ENCODE measurements at regions not wholly inside any gene's neighbourhood (a gene's known extent, or its start where the extent isn't known, plus 50 kb on each side); places are given as distances from the start of the nearest gene placed in this dataset.

GRCh38 chr4:31052519-31052918 is 332.4 kb downstream of the PCDH7 start:
- no peak for DNase-seq

DNA sequence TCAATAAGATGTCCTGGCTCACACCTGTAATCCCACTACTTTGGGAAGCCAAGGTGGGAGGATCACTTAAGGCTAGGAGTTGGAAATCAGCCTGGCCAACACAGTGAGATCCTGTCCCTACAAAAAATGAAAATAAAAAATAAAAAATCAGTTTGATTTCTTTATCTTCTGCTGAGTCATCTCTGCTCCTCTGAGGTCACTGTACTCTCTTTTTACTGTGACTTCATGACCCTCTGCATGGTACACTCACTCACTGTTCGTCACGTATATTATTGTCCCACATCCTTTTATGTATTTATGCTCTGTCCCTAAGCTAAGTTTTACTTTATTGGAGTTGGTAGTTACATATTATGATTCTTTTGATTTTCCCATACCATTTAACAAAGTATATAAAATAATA is 333.3 kb downstream of the PCDH7 start:
- no peak for DNase-seq

DNA sequence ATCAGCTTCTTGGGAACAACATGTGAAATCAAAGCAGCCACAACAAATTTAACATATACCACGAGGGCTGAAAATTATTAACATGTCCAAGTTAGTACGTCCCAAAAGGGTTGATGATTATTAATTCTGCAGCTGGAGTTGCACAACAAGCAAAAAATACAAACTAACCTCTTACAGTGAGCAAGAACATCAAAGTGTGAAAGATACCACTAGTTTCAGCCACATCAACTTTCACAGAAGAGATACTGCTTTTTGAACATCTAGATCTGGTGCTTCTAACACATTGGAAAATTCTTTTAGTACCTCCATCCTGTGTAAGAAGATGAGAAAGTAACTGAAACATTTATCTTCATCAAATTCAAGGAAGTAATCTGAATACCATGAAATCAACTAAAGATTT is 334.1 kb downstream of the PCDH7 start:
- no peak for DNase-seq

GRCh38 chr4:31058656-31059055 is 338.5 kb downstream of the PCDH7 start:
- peak in 1 of 58 donors; percentile 6 for DNase-seq

DNA sequence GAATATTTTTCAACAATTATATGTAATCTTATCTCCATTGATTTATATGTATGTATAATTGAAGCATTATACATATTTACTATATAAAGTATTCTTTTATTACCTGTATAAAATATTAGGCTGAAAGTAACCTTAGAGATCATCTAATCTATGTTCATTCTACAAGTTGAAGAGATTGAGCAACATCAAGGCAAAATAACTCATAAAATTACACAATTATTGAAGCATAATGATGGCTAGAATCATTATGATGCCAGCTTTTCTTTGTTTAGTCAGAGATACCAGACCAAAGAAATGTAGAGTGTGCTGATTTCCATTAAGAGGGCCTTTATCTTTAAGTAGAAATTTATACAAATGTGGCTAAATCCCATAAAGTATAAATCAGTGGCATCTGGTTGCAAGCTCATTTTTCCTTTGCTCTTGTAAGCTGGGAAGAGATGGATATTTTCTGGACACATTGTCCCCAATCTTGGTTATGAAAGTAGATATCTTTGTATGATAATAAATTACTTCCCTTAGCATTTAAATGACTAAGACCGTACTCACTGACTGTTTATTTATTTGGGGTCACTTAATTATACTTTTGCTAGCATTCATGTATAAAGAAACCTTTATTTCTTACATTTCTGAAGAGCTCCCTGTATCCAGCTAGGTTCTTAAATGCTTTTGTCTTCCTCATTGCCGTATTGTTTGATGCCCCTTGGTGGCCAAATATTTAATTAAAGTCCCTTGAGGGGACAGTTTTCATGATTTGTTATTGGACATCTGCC is 339.8 kb downstream of the PCDH7 start:
- DNase-seq: no peak

DNA sequence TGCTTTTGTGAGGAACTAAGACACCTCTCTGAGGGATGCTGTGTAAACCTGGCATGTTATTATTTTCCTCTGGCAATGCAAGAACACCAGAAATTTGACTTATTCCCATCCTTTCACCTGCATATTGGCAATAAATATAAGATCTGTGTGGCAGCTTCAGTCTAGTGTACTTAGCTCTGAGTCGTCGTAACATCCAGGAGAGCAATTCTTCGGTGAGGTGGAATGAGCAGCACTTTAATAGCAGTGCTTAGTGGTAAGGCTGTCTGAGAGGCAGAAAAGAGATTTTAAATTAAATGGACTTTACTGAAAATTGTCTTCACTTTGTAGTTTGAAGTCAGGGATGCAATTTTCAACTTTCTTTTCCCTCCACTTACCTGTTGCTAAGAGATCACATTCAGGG is 344.9 kb downstream of the PCDH7 start:
- DNase-seq: no peak

DNA sequence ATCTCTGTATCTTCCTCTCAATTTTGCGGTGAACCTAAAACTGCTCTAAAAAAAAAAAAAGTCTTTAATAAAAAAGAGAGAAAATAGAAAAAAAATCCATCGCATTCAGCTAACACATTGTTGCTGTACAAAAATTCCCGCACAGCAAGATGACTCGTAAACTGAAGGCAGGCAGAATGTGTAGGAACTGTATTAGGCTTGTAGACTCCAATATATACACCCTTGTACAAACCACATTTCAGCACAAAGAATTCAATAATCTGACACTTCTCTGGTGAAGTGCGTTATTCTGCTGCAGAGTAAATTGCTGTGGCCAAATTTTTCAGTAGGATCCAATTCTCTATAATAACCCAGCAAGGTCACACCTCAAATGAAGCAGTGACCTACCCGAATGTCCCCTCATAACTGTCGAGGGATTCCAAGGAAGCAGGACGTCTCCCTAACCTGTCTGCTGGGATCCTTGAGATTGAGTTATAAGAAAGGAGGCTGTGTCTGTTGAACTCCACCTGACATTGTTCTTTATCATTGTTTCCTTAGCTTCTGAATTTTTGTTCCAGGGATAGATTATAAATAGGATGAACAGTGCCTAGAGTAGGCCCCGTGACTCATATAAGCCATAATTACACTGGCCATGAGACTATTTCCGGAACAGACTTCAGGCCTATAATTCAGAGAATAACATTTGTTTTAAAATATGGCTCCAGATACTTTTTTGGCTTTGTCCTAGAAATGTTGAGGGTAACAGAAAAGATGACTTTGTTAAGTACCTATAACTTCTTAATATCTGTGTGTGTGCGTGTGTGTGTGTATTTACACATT is 348.3 kb downstream of the PCDH7 start:
- DNase-seq: no peak

GRCh38 chr4:31069151-31069550 is 349.0 kb downstream of the PCDH7 start:
- no peak for DNase-seq

DNA sequence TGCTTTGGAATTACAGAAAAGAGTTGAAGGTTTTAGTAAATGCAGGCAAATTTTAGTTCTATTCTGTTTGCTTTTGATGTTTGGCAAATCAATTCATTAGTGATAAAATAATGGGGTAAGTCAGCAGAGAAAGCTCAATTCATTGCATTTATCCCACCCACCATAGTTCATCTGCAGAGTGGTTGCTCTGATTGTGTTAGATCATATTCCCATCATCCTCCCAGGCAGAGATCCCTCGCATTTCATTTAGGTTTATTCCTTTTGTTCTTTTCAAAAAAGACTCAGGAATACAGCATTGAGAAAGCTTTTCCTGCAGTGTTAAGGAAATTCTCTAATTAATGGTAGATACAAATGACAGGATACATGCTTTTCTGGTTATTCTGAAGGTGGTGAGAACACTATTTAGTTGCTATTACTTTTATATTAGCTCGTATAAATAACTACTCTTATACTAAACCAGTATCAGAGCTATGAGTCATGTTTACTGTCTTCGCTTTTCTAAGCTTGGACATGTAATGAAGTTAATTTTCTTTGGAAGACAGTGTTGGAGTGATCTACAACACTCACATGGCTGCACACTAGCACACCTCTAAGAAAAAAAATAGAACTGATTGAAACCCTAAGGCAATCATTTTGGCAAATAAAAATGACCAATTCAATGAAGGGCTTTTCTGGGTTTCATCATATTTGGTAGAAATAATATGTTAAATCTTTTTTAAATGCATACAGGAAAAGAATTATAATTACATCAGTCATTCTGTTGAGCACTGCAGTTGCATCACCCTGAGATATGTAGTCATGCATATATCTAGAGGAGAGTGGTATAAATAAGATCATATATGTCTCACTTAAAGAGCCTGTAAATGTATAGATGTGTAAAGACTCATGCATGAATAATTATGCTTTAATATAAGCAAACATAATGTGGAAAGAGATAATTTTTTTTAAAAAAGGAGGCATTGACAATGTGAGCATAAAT is 351.6 kb downstream of the PCDH7 start:
- DNase-seq: no peak

GRCh38 chr4:31075969-31076368 is 355.8 kb downstream of the PCDH7 start:
- no peak for DNase-seq

DNA sequence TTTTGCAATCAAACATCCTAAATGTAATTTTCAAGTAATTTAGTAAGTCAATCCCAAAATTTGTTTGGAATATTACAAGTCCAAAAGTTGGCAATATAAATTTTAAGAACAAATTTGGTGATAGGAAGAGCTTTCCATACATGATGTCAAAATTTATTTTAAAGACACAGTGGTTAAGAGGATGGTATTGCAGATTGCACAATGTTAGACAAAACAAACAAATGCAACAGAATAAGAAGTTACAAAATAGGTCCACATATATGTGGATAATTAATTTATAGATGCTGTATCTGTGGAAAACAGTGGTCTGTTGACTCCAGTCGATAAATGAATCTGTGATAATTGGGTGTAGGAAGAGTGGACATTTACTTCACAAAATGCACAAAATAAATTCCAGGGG is 358.5 kb downstream of the PCDH7 start:
- DNase-seq: no peak

DNA sequence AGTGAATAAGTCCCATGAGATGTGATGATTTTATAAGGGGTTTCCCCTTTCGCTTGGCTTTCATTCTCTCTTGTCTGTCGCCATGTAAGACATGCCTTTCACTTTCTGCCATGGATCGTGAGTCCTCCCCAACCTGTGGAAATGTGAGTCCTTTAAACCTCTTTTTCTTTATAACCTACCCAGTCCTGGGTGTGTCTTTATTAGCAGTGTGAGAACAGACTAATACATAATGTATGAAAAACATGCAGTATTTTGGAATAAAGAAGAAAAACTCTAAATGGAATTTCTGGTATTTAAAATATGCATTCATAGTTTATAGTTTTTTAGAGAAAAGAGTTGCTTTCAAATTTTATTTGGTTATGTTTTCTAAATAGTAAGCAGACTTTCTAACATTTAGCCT is 360.7 kb downstream of the PCDH7 start:
- DNase-seq: no peak

GRCh38 chr4:31081366-31081765 is 361.2 kb downstream of the PCDH7 start:
- no peak for DNase-seq

- DNase-seq: no peak
These were observed 363.3 kb downstream of the PCDH7 start for GRCh38 chr4:31083456-31083855.

GRCh38 chr4:31084806-31085416 is 364.7 kb downstream of the PCDH7 start:
- no peak for DNase-seq

GRCh38 chr4:31085689-31086088 is 365.5 kb downstream of the PCDH7 start:
- DNase-seq: no peak

GRCh38 chr4:31086756-31087330 is 366.7 kb downstream of the PCDH7 start:
- no peak for DNase-seq

GRCh38 chr4:31088600-31089230 is 368.5 kb downstream of the PCDH7 start:
- DNase-seq: no peak

DNA sequence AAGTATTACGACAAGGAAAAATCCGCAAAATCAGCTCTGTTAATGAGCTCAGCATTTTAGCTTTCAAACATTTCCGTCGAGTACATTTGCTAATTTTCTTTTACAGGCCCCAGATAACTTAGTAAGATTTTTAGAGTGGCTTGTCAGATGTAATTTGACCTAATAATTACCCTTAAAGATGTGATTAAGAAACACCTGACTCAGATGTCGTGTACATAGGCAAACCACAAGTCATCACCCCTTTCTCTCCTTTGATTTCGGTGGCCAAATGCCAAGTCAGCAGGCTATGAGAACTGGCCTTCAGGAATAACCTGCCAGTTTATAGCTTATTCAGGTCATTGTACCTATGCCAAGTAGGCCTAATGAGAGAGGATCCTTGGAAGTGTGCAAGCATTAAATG is 369.6 kb downstream of the PCDH7 start:
- no peak for DNase-seq

DNA sequence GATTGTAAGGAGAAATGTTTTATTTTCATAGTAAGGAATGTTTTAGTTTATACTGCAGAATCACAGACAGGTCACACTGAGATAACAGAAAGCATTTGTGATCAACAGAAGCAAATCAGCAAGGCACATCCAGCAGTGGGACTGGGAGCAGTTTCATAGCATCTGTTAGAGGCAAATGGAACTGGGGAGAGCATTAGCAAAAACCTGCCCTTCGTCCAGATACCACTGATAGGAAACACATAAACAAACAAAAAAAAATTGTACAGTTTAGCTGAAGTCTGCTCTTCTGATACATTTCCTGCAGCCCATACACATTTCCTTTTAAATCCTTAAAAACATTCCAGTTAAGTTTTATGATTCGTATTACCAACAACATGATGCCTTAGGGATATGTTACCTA is 374.3 kb downstream of the PCDH7 start:
- no peak for DNase-seq
